Uterus (tissue), 3 donors: ENCODE measurements at regions not wholly inside any gene's neighbourhood (a gene's known extent, or its start where the extent isn't known, plus 50 kb on each side); places are given as distances from the start of the nearest gene placed in this dataset.

Source experiments
- DNase-seq, 2 donors: peaks; one replicate each; pipeline ENCODE4 v3.0.0-alpha.2; 2019 to 2020
- H3K27ac ChIP-seq, 2 donors: fragments of 200-600 bp; sonication (generic); 1 replicate in 1 of 2; 2 replicates in 1 of 2; pipeline ENCODE4 v1.5.1; 2016 to 2018
- H3K27me3 ChIP-seq, 2 donors: fragments of 200-600 bp; sonication (generic); one replicate each; pipeline ENCODE4 v1.5.1; 2018 to 2019; ENCODE audit warnings: control low read depth in 1 of 2
- H3K36me3 ChIP-seq, 2 donors: fragments of 200-600 bp; sonication (generic); one replicate each; pipeline ENCODE4 v1.5.1; 2019; ENCODE audit warnings: control low read depth in 1 of 2
- H3K4me1 ChIP-seq, 2 donors: fragments of 200-600 bp; sonication (generic); one replicate each; pipeline ENCODE4 v1.5.1; 2018 to 2019; ENCODE audit warnings: control low read depth in 1 of 2
- H3K4me3 ChIP-seq, 2 donors: fragments of 200-600 bp; sonication (generic); 1 replicate in 1 of 2; 2 replicates in 1 of 2; pipeline ENCODE4 v1.5.1; 2018 to 2019; ENCODE audit warnings: mild to moderate bottlenecking in 1 of 2
- H3K9me3 ChIP-seq, 2 donors: fragments of 200-600 bp; sonication (generic); one replicate each; pipeline ENCODE4 v1.5.1; 2019; ENCODE audit warnings: control low read depth in 1 of 2
- POLR2A ChIP-seq, 2 donors: fragments of 450-650 bp; IDR thresholded peaks; one replicate each; pipeline ENCODE4 v1.6.1; 2016; ENCODE audit warnings: antibody characterized with exemption in 2 of 2, mild to moderate bottlenecking in 1 of 2, moderate library complexity in 1 of 2
- intact Hi-C: fragments of 100-400 bp; cut with DNase I; formaldehyde crosslinking; loops from one replicate; pipeline ENCODE4 v1.15.1; 2023; ENCODE audit warnings: low total_unique reads
- TF ChIP-seq, protein P1 (sequence below), 4 experiments: fragments of 200-600 bp in 2 of 4; fragments of 450-650 bp in 2 of 4; sonication (generic) in 2 of 4; IDR thresholded peaks; one replicate each; pipeline ENCODE4 v1.5.1; 2016 to 2019; ENCODE audit warnings: antibody characterized with exemption in 4 of 4, mild to moderate bottlenecking in 2 of 4, moderate library complexity in 1 of 4
- donor health status: DM: yes; HTN: yes; CAD: no.

DNA sequence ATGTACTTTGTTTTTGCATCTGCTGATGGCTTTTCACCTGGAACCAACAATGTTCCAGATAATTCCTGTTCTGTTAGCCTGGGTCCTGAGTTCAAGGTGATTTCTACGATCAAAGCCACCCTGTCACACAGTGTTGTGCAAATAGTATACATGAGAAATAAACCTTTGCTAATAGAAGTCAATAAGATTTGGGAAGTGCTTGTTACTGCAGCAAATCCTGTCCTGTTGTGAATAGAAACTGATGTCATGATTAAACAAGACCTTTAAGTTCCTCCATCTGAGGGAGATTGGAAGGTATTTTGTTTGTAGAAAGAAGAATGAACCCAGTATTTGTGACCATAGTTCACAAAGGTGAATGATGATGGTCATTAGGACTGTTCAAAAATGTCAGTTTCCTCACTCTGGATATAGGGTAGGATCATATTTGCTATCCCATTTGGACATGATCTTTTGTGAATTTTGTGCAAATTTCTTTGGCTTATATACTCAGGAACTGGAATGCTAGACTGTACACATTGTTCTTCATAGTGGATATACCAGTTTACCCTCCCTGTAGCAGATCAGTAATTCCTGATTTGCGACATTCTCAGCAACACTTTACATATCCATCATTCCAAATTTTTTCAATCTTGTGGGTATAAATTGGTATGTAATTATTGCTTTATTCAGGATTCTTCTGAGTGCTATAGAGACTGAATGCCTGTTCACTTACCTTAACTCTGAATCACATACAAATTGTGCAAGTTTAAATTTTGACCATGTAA is 428.5 kb downstream of the METTL15 start:
- no peak for DNase-seq
- Histone ChIP-seq H3K36me3 (no peaks in the 10 kb centered on the region), H3K4me1 (no peaks in the 10 kb centered on the region), H3K27ac (no peak overlapping the region), H3K9me3 (no peaks in the 10 kb centered on the region), H3K4me3 (no peak overlapping the region), H3K27me3 (no peaks in the 10 kb centered on the region)
- intact Hi-C loops, result no loop called here
- TF ChIP-seq, protein P1, sequence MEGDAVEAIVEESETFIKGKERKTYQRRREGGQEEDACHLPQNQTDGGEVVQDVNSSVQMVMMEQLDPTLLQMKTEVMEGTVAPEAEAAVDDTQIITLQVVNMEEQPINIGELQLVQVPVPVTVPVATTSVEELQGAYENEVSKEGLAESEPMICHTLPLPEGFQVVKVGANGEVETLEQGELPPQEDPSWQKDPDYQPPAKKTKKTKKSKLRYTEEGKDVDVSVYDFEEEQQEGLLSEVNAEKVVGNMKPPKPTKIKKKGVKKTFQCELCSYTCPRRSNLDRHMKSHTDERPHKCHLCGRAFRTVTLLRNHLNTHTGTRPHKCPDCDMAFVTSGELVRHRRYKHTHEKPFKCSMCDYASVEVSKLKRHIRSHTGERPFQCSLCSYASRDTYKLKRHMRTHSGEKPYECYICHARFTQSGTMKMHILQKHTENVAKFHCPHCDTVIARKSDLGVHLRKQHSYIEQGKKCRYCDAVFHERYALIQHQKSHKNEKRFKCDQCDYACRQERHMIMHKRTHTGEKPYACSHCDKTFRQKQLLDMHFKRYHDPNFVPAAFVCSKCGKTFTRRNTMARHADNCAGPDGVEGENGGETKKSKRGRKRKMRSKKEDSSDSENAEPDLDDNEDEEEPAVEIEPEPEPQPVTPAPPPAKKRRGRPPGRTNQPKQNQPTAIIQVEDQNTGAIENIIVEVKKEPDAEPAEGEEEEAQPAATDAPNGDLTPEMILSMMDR (IDR thresholded peaks at IDR 0.05), result no peak
- TF ChIP-seq POLR2A (IDR thresholded peaks at IDR 0.05), result no peak

DNA sequence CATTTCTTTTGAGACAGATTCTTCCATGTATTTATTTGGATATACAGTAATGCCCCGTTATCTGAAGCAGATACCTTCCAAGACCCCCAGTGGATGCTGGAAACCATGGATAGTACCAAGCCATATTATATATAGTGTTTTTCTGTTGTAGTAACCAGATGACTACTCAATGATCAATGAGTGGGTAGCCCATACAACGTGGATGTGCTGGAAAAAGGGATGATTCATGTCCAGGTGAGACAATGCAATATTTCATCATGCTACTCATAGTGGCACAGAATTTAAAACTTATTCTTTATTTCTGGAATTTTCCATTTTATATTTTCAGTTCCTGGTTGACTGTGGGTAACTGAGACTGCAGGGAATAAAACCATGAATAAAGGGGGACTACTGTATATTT is 427.5 kb downstream of the METTL15 start:
- Histone ChIP-seq H3K4me3 (no peak overlapping the region), H3K27ac (no peak overlapping the region), H3K9me3 (no peaks in the 10 kb centered on the region), H3K4me1 (no peaks in the 10 kb centered on the region), H3K36me3 (no peaks in the 10 kb centered on the region), H3K27me3 (no peaks in the 10 kb centered on the region)
- no peak for DNase-seq
- intact Hi-C loops, result no loop called here
- TF ChIP-seq, protein P1 (IDR thresholded peaks at IDR 0.05), result no peak
- no peak for TF ChIP-seq POLR2A (IDR thresholded peaks at IDR 0.05)

DNA sequence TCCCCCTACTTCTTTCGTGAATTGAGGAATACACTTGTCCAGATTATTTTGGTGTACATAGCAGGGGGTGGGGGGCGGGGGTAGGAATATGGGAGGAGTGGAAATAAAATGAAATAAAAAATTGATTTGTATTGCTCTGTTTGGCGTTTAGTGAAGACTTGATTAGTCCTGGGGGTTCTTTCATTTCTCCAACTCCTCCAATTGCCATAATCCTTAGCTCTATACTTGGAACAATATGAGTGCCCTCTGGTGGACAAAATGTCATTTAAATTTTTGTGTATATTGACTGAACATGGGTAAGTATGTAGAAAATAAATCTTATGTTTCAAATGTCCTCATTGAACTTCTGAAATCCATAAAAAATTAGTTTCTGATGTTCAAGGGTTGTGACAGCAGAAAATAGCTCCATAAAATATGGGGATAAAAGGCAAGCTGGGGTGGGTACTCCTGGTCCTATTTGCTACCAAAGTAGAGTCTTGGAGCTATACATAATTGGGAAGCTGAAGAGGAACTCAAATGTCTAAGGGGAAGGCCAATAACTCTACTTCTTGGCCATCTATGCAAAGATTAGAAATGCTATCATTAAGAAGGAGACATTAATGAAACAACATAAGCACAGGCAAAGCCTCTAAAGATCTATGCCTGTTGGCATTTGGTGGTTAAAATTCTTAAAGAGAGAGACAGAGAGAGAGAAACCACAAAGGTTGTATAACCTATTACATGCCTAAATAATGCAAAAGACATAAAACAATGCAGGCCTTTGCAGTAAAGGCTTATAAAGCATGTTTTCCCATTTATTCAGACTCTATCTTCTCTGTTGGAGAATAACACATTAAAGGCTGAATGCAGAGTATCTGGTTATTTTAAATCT is 421.6 kb downstream of the METTL15 start:
- no peak for DNase-seq
- H3K4me1 ChIP-seq, result no peaks in the 10 kb centered on the region
- intact Hi-C loops, result no loop called here
- no peak overlapping the region for H3K27ac ChIP-seq
- H3K36me3 ChIP-seq, result no peaks in the 10 kb centered on the region
- no peaks in the 10 kb centered on the region for H3K27me3 ChIP-seq
- H3K9me3 ChIP-seq, result no peaks in the 10 kb centered on the region
- TF ChIP-seq, protein P1 (IDR thresholded peaks at IDR 0.05), result no peak
- no peak for TF ChIP-seq POLR2A (IDR thresholded peaks at IDR 0.05)
- H3K4me3 ChIP-seq, result no peak overlapping the region

DNA sequence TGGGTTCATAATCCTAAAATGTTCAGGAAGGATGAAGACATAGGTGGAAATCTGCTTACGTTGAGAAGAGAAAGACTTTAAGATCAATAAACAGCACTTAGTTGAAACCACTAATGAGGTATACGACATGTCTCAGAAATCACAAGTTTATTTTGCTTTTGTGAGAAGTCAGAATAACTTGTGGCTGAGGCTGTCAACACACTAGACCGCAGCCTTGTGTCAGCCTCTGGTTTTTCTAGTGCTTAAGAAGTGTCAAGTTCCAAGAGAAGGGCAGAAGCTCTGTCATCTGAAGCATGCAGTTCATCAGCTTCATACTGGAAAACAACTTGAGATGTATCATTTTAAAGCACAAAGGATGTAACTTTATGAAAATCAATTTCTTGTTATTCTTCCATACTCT is 420.9 kb downstream of the METTL15 start:
- intact Hi-C loops, result no loop called here
- no peak for TF ChIP-seq POLR2A (IDR thresholded peaks at IDR 0.05)
- TF ChIP-seq, protein P1 (IDR thresholded peaks at IDR 0.05), result no peak
- no peaks in the 10 kb centered on the region for H3K36me3 ChIP-seq
- H3K4me3 ChIP-seq, result no peak overlapping the region
- H3K27me3 ChIP-seq, result no peaks in the 10 kb centered on the region
- DNase-seq, result no peak
- H3K9me3 ChIP-seq, result no peaks in the 10 kb centered on the region
- no peaks in the 10 kb centered on the region for H3K4me1 ChIP-seq
- no peak overlapping the region for H3K27ac ChIP-seq

DNA sequence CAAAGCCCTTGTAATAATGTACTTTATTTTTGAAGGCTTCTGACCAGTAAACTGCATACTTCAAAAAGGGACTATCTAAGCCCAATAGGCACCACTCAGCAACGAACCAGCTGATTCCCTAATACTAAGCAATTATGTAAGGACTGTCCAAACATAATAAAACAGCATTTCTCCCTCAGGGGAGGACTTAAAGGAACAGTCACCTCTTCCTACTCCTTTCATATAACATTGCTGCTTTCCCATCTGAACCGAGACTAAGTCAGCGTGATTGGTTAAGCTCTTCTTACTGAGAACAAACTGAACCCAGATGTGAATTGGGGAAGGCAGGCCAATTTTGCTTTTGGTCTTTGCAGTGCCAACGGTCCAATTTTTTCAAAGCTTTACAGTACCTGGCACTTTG is 420.0 kb downstream of the METTL15 start:
- H3K4me1 ChIP-seq, result no peaks in the 10 kb centered on the region
- H3K9me3 ChIP-seq, result no peaks in the 10 kb centered on the region
- TF ChIP-seq POLR2A (IDR thresholded peaks at IDR 0.05), result no peak
- H3K4me3 ChIP-seq, result no peak overlapping the region
- intact Hi-C loops, result no loop called here
- H3K36me3 ChIP-seq, result no peaks in the 10 kb centered on the region
- DNase-seq, result no peak
- H3K27me3 ChIP-seq, result no peaks in the 10 kb centered on the region
- H3K27ac ChIP-seq, result no peak overlapping the region
